Lower leg skin (tissue), 4 donors: ENCODE measurements at regions not wholly inside any gene's neighbourhood (a gene's known extent, or its start where the extent isn't known, plus 50 kb on each side); places are given as distances from the start of the nearest gene placed in this dataset.
"Not testable (repeated sequence)": the region's sequence is repeated elsewhere in the genome, so short reads cannot be mapped to it uniquely, and the experiment has no call there.

Experiments used
- DNase-seq, 2 donors: peaks; one replicate each; pipeline ENCODE4 v3.0.0-alpha.2; 2019; ENCODE audit warnings: low spot score in 2 of 2
- H3K4me3 ChIP-seq: fragments of 200-600 bp; sonication (generic); 2 replicates; pipeline ENCODE4 v1.5.1; 2017; ENCODE audit warnings: mild to moderate bottlenecking, low read depth; ENCODE audit not compliant: poor library complexity, severe bottlenecking
- POLR2A ChIP-seq, 2 donors: fragments of 450-650 bp; IDR thresholded peaks; one replicate each; pipeline ENCODE4 v1.6.1; 2016 to 2017; ENCODE audit warnings: antibody characterized with exemption in 2 of 2, mild to moderate bottlenecking in 1 of 2, moderate library complexity in 1 of 2
- WGBS, 2 donors: methylation state at CpG; one replicate each; pipeline ENCODE4 v1.1.5; 2018; 5-methylcytosine and 5-hydroxymethylcytosine counted together
- intact Hi-C: fragments of 100-400 bp; cut with DNase I; formaldehyde crosslinking; loops from one replicate; pipeline ENCODE4 v1.15.0; 2023; ENCODE audit warnings: low total_unique reads
- TF ChIP-seq, protein P1 (sequence below), 3 donors: fragments of 450-650 bp; IDR thresholded peaks; one replicate each; pipeline ENCODE4 v1.5.1; 2016; ENCODE audit warnings: antibody characterized with exemption in 3 of 3, mild to moderate bottlenecking in 3 of 3, moderate library complexity in 2 of 3

DNA sequence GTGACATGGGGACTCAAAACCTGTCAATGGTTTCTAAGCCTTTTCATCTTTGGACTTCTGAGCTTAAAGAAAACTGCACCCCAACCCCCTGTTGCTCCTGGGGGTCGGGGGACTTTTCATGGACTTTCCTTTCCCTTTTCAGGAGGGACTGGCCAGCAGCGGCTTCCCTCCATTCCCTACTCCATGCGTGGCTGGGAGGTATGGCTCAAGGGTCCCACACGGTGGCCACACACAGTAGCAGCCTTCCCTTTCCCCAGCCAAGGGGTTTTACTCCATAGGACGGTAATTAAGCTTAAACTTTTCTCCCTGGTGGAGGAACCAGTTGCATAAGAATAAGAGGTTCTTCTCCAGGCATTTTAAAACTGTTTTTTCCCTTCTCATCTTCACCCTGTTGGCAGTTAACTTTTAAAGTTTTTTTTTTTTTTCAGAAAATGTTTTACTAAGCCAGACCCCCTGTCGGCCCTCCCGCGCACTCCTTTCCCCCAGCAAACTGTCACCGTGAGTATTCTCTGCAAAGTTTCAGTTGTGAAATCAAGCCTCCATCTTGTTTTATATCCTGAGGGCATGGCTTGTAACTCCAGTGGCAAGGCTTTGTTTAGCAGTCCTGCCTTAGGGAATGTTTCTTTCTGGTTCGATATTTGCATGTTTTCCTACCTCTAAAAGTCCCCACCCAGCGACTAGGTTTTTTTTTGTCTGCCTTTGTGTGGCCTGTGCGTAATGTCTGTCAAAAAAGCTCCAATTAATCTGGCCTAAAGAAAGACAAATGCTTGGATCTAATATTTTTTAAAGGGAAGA is 325.7 kb downstream of the TLL1 start:
- no peak overlapping the region for H3K4me3 ChIP-seq
- no peak for DNase-seq
- TF ChIP-seq, protein P1, sequence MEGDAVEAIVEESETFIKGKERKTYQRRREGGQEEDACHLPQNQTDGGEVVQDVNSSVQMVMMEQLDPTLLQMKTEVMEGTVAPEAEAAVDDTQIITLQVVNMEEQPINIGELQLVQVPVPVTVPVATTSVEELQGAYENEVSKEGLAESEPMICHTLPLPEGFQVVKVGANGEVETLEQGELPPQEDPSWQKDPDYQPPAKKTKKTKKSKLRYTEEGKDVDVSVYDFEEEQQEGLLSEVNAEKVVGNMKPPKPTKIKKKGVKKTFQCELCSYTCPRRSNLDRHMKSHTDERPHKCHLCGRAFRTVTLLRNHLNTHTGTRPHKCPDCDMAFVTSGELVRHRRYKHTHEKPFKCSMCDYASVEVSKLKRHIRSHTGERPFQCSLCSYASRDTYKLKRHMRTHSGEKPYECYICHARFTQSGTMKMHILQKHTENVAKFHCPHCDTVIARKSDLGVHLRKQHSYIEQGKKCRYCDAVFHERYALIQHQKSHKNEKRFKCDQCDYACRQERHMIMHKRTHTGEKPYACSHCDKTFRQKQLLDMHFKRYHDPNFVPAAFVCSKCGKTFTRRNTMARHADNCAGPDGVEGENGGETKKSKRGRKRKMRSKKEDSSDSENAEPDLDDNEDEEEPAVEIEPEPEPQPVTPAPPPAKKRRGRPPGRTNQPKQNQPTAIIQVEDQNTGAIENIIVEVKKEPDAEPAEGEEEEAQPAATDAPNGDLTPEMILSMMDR (IDR thresholded peaks at IDR 0.05), result no peak
- no peak for TF ChIP-seq POLR2A (IDR thresholded peaks at IDR 0.05)
- intact Hi-C loops, result no loop called here
- WGBS, 2 donors, result 69 to 75% methylated on average over 12 of the region's 12 CpGs

DNA sequence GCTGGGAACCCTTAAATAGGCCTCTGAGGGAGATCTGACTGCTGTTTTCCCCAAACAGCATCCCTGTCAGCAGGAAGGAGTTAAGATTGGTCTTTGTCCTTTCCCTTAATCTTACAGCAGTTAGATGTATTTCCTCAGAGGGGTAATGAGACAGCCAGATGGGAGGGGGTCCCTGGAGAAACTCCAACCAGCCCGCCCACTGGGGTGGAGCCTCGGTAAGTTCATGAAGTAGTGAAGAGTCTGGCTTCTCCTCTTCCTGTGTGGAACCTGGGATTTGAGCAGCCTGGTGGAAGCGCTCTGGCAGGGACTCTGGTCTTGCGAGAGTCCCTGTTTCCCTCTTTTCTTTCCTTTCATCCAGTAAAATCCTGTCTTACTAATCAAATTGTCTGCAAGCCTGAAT is 330.0 kb downstream of the TLL1 start:
- H3K4me3 ChIP-seq, result no peak overlapping the region
- no peak for TF ChIP-seq POLR2A (IDR thresholded peaks at IDR 0.05)
- TF ChIP-seq, protein P1 (IDR thresholded peaks at IDR 0.05), result no peak
- intact Hi-C loops, result no loop called here
- 73% methylated on average over 4 of the region's 4 CpGs for WGBS, 2 donors
- no peak for DNase-seq

GRCh38 chr4:166212326-166212725 is 339.3 kb downstream of the TLL1 start:
- intact Hi-C loops, DNase-seq, H3K4me3 ChIP-seq: not testable (repeated sequence)
- 93 to 94% methylated on average over 4 of the region's 4 CpGs for WGBS, 2 donors

- no peak for TF ChIP-seq POLR2A (IDR thresholded peaks at IDR 0.05)
- TF ChIP-seq, protein P1 (IDR thresholded peaks at IDR 0.05), result no peak
- WGBS, 2 donors, result 67 to 69% methylated on average over 1 of the region's 1 CpG
- intact Hi-C loops, result no loop called here
- H3K4me3 ChIP-seq, result no peak overlapping the region
- no peak for DNase-seq
These were observed 349.2 kb downstream of the TLL1 start for GRCh38 chr4:166222271-166222670.

- no peak overlapping the region for H3K4me3 ChIP-seq
- TF ChIP-seq, protein P1 (IDR thresholded peaks at IDR 0.05), result no peak
- no peak for TF ChIP-seq POLR2A (IDR thresholded peaks at IDR 0.05)
- WGBS, 2 donors, result 85 to 95% methylated on average over 10 of the region's 10 CpGs
- DNase-seq, result no peak
- intact Hi-C loops, result no loop called here
These were observed 355.1 kb downstream of the TLL1 start for GRCh38 chr4:166228112-166228511.

DNA sequence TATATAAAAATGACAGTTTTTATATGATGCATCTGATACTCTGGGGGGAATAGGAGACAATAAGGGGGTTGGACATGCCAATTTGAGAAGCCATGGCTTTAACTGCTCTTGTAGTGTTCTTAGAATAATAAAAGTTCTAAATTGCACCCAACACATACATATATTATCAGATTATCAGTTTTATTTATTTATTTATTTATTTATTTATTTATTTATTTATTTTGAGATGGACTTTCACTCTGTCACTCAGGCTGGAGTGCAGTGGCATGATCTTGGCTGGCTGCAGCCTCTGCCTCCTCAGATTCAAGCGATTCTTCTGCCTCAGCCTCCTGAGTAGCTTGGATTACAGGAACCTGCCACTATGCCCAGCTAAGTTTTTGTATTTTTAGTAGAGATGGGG is 356.8 kb downstream of the TLL1 start:
- no peak for DNase-seq
- intact Hi-C loops, result no loop called here
- TF ChIP-seq, protein P1 (IDR thresholded peaks at IDR 0.05), result no peak
- no peak for TF ChIP-seq POLR2A (IDR thresholded peaks at IDR 0.05)
- 91 to 100% methylated on average over 1 of the region's 1 CpG for WGBS, 2 donors
- H3K4me3 ChIP-seq, result no peak overlapping the region
